ENCODE measurements at regions not wholly inside any gene's neighbourhood (a gene's known extent, or its start where the extent isn't known, plus 50 kb on each side); places are given as distances from the start of the nearest gene placed in this dataset.
"Not testable (repeated sequence)": the region's sequence is repeated elsewhere in the genome, so short reads cannot be mapped to it uniquely, and the experiment has no call there.

DNA sequence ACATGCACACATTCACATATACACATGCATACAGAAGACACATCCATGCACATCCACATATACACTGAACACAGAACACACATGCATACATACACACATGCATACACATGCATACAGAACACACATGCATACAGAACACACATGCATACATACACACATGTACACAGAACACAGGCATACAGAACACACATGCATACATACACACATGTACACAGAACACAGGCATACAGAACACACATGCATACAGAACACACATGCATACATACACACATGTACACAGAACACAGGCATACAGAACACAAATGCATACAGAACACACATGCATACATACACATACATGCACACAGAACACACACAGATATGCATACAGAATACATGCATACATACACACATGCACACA, 219.3 kb downstream of the FGF9 start:
- H2AK5ac ChIP-seq (ENCODE audit: low read depth, low read length): 0 out of 2 replicates have a peak overlapping the region, but pooled peaks have one; percentile 39

More for the DNA sequence above, 219.3 kb downstream of the FGF9 start:
- POLR2A ChIA-PET (ENCODE audit: partially characterized antibody); H3K9ac ChIP-seq (replicated peaks in 1 of 4; ENCODE audit: extremely low read depth in 1 of 4, low read depth in 3 of 4, low read length in 3 of 4); H3K9me3 ChIP-seq (ENCODE audit: insufficient read depth in 2 of 2, low read depth in 1 of 2, low read length in 1 of 2); H3K4me2 ChIP-seq (ENCODE audit: insufficient read depth in 1 of 2, low read depth in 2 of 2, low read length in 2 of 2); CTCF ChIA-PET (ENCODE audit: partially characterized antibody); H3K27me3 ChIP-seq (replicated peaks in 1 of 4; ENCODE audit: control insufficient read depth in 3 of 4, extremely low read depth in 1 of 4, insufficient read depth in 3 of 4, low read length in 3 of 4); H2BK15ac ChIP-seq (ENCODE audit: low read length); H3K23me2 ChIP-seq (ENCODE audit: low read depth, low read length); H3K36me3 ChIP-seq (ENCODE audit: control insufficient read depth in 2 of 4, insufficient read depth in 4 of 4, low read length in 3 of 4); DNase-seq (ENCODE audit: low read depth in 1 of 2, low spot score in 2 of 2); H3K27ac ChIP-seq (ENCODE audit: low read depth, low read length); H2BK20ac ChIP-seq (ENCODE audit: low read length); H2BK12ac ChIP-seq (ENCODE audit: low read depth, low read length); H3K79me1 ChIP-seq (ENCODE audit: low read depth, low read length); H3K18ac ChIP-seq (ENCODE audit: extremely low read depth, low read length); H2AFZ ChIP-seq (ENCODE audit: low read length); H3K4me3 ChIP-seq (ENCODE audit: extremely low read depth in 1 of 4, insufficient read depth in 2 of 4, low read depth in 3 of 4, low read length in 4 of 4); H3K4me1 ChIP-seq (replicated peaks in 1 of 4; ENCODE audit: control insufficient read depth in 3 of 4, insufficient read depth in 4 of 4, low read length in 3 of 4); H4K5ac ChIP-seq (ENCODE audit: insufficient read length, low read depth, low read length); FAIRE-seq; H2BK120ac ChIP-seq (replicated peaks; ENCODE audit: low read depth, low read length); H3K56ac ChIP-seq (replicated peaks; ENCODE audit: insufficient read length, low read depth, low read length); H3K79me2 ChIP-seq (ENCODE audit: control insufficient read depth in 1 of 2, insufficient read depth in 2 of 2, low read length in 2 of 2); H3K14ac ChIP-seq (ENCODE audit: insufficient read length); H3K23ac ChIP-seq (ENCODE audit: insufficient read length); H4K20me1 ChIP-seq (replicated peaks in 1 of 2; ENCODE audit: control insufficient read depth in 1 of 2, insufficient read depth in 2 of 2, low read length in 2 of 2); H4K8ac ChIP-seq (ENCODE audit: extremely low read depth, insufficient read depth, low read length); H4K91ac ChIP-seq (replicated peaks; ENCODE audit: insufficient read length, low read length); H3K4ac ChIP-seq (replicated peaks; ENCODE audit: insufficient read length, low read depth, low read length): not testable (repeated sequence)
- 0 out of 2 replicates have a peak overlapping the region, but pooled peaks have one; percentile 8 for H2BK5ac ChIP-seq (ENCODE audit: low read depth, low read length)
